Chondrocyte (in vitro differentiated cells): ENCODE measurements at regions not wholly inside any gene's neighbourhood (a gene's known extent, or its start where the extent isn't known, plus 50 kb on each side); places are given as distances from the start of the nearest gene placed in this dataset.

ENCODE experiments used
- DNase-seq: peaks from one replicate; pipeline ENCODE4 v3.0.0; 2021; ENCODE audit warnings: mixed read lengths, low spot score
- H3K27ac Mint-ChIP-seq: one replicate; pipeline ENCODE4 v1.8.0; 2021; ENCODE audit warnings: mild to moderate bottlenecking, moderate library complexity, mixed read lengths; ENCODE audit not compliant: unreplicated experiment
- H3K27me3 Mint-ChIP-seq: 2 replicates; pipeline ENCODE4 v1.8.0; 2021; ENCODE audit warnings: low read depth, mixed read lengths
- H3K36me3 Mint-ChIP-seq: 2 replicates; pipeline ENCODE4 v1.8.0; 2021; ENCODE audit warnings: low read depth, mixed read lengths
- H3K4me1 Mint-ChIP-seq: 2 replicates; pipeline ENCODE4 v1.8.0; 2021; ENCODE audit warnings: low read depth, mild to moderate bottlenecking, mixed read lengths
- H3K4me3 Mint-ChIP-seq: one replicate; pipeline ENCODE4 v1.8.0; 2021; ENCODE audit warnings: mild to moderate bottlenecking, moderate library complexity, mixed read lengths; ENCODE audit not compliant: unreplicated experiment
- H3K9me3 Mint-ChIP-seq: 2 replicates; pipeline ENCODE4 v1.8.0; 2021; ENCODE audit warnings: low read depth, mixed read lengths
- TF ChIP-seq, protein P1 (sequence below): fragments of 200-600 bp; sonication (generic); IDR thresholded peaks from 2 replicates; pipeline ENCODE4 v1.5.0; 2021; ENCODE audit warnings: antibody characterized with exemption, mild to moderate bottlenecking, moderate library complexity

DNA sequence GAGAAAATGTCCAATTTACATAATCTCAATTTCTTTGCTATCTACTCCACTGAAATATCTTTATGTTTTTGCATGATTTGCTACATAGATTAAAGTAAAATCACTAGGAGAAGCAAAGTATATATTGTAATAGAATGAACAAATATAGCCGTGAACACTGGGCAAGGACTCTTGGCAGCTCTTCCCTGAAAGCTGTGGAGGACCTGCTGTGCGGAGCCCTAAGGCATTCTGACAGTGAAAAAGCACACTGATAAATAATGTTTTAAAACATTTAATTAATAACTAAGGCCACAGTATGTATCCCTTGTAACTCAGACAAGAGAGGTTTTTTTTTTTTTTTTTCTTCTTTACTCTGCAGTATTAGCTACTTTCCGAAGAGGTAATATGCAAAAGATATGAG, 256.1 kb upstream of the DPYD start:
- Mint-ChIP-seq H3K4me3 (no peak overlapping the region), H3K27ac (no peak overlapping the region), H3K36me3 (no peaks in the 10 kb centered on the region), H3K4me1 (peaks cover 17% of the 10 kb centered on the region), H3K9me3 (no peaks in the 10 kb centered on the region), H3K27me3 (no peaks in the 10 kb centered on the region)
- TF ChIP-seq, protein P1, sequence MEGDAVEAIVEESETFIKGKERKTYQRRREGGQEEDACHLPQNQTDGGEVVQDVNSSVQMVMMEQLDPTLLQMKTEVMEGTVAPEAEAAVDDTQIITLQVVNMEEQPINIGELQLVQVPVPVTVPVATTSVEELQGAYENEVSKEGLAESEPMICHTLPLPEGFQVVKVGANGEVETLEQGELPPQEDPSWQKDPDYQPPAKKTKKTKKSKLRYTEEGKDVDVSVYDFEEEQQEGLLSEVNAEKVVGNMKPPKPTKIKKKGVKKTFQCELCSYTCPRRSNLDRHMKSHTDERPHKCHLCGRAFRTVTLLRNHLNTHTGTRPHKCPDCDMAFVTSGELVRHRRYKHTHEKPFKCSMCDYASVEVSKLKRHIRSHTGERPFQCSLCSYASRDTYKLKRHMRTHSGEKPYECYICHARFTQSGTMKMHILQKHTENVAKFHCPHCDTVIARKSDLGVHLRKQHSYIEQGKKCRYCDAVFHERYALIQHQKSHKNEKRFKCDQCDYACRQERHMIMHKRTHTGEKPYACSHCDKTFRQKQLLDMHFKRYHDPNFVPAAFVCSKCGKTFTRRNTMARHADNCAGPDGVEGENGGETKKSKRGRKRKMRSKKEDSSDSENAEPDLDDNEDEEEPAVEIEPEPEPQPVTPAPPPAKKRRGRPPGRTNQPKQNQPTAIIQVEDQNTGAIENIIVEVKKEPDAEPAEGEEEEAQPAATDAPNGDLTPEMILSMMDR, result no peak
- DNase-seq, result no peak

DNA sequence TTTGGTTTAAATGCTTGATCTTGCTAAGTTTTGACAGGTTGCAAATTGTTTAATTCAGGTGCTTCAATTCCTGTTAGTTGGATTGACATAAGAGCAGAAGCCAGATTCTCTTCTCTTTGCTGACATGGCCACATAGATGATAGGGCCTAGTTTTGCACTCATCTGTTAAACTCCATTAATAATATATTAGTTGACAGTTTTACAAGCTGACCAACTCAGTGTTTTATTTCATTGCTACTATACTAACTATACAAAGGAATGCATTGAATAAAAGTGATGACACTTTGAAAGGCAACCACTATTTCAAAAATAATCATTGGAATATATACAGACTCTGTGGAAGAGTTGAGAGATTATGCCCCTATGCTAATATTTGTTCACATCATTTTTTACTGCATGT, 255.6 kb upstream of the DPYD start:
- no peak overlapping the region for H3K27ac Mint-ChIP-seq
- H3K36me3 Mint-ChIP-seq, result no peaks in the 10 kb centered on the region
- DNase-seq, result no peak
- TF ChIP-seq, protein P1, result no peak
- peaks cover 17% of the 10 kb centered on the region for H3K4me1 Mint-ChIP-seq
- H3K27me3 Mint-ChIP-seq, result no peaks in the 10 kb centered on the region
- no peak overlapping the region for H3K4me3 Mint-ChIP-seq
- no peaks in the 10 kb centered on the region for H3K9me3 Mint-ChIP-seq

DNA sequence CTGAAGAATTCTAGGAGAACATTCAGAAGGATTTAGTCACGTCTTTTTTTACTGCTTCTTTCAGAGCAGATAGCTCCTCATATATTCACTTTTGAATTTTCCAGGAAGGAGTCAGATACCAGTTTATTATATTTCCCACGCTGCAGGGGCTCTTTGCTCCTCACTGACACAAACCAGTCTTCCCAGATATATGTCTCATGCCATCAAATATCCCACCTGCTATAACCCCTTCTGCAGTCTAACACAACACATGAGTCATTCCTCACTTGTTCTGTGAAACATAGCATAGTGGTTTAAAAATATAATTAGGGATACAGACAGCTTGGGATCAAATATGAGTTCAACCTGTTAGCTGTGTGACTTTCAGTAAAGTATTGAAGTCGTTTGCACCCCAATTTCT, 251.7 kb upstream of the DPYD start:
- Mint-ChIP-seq H3K9me3 (no peaks in the 10 kb centered on the region), H3K4me3 (no peak overlapping the region), H3K36me3 (no peaks in the 10 kb centered on the region), H3K27ac (no peak overlapping the region), H3K4me1 (peaks cover 17% of the 10 kb centered on the region), H3K27me3 (no peaks in the 10 kb centered on the region)
- no peak for DNase-seq
- TF ChIP-seq, protein P1, result no peak

GRCh38 chr1:98172022-98172421, 251.2 kb upstream of the DPYD start:
- Mint-ChIP-seq H3K27ac (no peak overlapping the region), H3K36me3 (no peaks in the 10 kb centered on the region), H3K27me3 (no peaks in the 10 kb centered on the region), H3K4me1 (peaks cover 17% of the 10 kb centered on the region), H3K9me3 (no peaks in the 10 kb centered on the region), H3K4me3 (no peak overlapping the region)
- DNase-seq, result no peak
- TF ChIP-seq, protein P1, result no peak

DNA sequence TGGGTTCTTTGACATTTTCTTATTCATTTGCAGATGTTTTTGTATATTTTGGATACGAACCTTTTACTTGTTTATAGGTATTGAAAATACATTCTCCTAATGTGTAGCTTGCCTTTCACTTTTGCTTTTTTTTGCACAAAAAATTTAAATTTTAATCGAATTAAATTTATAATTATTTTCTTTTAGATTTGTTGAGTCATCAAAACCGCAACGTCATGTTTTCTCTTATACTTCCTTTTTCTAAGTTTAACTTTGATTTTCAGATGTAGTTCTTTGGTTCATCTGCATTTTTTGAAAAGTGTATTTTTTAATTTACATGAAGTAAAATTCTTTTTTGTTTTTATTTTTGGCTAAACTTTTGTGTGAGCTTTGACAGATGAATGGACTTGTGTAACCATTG, 243.7 kb upstream of the DPYD start:
- H3K27ac Mint-ChIP-seq, result no peak overlapping the region
- H3K36me3 Mint-ChIP-seq, result no peaks in the 10 kb centered on the region
- H3K27me3 Mint-ChIP-seq, result no peaks in the 10 kb centered on the region
- no peak overlapping the region for H3K4me3 Mint-ChIP-seq
- H3K4me1 Mint-ChIP-seq, result peaks cover 2% of the 10 kb centered on the region
- TF ChIP-seq, protein P1, result no peak
- no peak for DNase-seq
- H3K9me3 Mint-ChIP-seq, result no peaks in the 10 kb centered on the region
